ENCODE measurements at regions not wholly inside any gene's neighbourhood (a gene's known extent, or its start where the extent isn't known, plus 50 kb on each side); places are given as distances from the start of the nearest gene placed in this dataset.

DNA sequence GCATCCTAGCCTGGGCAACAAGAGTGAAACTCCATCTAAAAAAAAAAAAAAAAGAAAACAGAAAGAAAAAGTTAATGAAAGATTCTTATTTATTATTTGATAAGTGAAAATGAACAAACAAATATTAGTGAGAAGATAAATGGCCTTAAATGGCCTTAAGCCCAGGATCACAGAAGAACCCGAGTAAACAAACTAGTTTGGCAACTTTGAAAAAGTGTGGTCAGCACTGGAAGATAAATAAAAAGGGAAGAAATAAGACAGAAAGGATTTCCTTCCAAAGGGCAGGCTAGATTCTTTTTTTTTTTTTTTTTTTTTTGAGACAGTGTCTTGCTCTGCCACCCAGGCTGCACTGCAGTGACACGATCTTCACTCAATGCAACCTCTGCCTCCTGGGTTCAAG lies 692.4 kb downstream of the CPS1 start:
- no peak for DNase-seq

DNA sequence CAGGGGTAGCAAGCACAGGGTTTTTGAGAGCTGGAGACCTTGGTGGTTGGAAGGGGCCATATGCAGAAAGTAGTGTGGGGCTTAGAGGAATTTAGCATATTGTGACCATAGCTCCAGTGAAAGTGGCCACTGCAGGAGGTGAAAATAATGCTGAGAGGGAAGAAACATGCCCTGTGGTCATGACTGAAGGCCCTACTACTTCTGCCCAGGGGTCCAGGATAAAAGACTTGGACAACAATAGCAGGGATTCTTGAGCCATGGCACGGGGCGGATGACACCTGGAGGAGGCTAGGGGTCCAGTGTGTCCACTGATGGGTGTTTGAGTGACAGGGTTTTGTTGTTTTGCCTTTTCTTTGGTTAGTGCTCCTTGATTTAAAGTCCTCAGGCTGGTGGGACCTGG lies 694.6 kb downstream of the CPS1 start:
- no peak for DNase-seq

DNA sequence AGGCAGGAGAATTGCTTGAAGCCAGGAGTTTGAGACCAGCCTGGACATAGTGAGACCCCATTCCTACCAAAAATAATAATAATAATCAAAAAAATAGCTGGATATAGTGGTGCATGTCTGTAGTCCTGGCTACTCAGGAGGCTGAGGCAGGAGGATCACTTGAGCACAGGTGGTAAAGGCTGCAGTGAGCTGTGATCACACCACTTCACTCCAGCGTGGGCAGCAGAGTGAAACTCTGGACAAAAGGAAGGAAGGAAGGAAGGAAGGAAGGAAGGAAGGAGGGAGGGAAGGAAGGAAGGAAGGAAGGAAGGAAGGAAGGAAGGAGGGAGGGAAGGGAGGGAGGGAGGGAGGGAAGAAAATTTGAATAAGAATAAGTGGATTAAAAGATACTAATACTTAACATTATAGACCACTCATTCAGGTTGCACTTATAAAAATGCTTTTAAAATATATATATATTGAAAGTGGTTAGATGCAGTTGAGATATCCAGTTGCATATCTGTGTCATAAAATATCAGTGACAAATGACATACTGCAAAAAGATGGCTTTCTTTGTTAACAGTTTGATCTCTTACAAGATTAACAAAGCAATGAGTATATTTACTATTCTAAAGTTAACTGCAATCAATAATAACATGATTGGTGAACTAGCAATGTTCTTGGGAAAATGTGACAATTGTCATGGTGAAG lies 702.4 kb downstream of the CPS1 start:
- DNase-seq = no peak

DNA sequence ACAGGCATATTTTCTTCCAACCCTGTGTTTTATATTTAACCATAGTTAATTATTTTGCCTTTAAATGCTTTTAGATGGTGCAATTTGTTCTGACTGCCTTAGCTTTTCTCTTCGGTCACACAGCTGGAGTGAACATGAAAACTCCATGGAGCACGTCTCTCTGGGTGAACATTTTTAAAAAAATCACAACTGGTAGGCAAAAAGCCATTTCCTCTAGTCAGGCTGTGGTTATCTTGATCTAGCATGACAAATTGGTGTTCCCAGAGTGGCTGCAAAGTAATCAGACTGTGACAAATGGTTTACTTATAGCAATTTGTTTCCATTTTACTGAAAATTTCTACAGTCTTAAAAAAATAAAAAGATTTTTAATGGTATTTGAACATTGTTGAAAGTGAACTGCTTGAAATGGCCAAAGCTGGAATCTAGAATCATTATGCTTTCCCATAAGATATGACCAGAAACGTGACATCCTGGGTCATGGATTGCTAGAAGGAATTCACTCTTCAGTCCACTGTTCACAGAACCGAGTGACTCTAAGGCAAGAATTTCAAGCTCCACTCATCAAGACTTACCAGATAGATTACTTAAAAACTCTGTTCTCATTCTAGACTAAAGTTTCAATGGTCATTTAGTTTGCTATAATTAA lies 703.6 kb downstream of the CPS1 start:
- DNase-seq = no peak

DNA sequence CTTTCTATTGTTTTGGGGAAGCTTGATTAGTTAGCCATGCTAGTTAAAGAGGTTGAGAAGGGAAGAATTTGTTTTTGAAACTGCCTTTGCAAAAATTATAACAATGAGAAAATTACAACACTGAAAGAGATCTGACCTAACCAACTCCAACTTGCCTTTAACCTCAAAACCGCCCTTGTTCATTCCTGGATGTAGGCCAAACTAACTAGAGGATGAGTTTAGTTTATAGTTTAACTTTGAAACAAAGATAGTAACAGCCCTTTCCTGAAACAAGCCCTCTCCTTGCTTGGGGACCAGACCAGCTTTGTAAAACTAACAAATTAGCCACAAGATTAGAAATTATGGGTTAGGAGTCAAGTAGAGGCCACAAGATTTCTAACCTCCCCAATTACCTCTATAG lies 713.9 kb downstream of the CPS1 start:
- DNase-seq = no peak

DNA sequence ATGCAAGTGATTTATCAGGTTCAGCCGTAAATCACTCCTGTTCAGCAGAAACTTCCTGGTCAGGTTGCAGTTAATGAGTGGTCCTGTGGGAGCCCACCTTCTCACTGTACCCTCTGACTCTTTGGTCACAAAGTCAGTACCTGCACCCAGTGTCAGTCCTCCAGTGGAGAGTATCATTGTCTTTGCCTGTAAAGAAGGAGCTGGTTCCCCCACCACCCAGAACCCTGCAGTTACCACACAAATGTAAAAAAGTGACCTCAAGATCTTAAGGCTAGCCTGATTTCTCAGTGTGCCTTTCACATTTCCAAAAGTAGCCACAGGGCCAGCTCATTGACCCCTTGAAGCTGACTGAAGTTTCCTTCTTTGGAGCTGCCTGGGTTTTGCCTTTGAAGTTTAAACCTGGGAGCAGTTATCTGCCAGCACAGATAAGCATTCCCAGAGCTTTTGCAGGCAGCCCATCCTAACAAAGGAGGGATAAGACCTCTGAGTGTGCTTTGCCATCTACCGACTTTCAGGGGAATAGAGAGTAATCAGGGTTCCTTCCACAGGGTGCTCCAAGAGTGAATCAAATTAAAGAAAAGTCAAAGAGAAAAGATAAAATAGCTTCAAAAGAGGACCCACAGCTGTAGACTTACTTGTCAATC lies 725.2 kb downstream of the CPS1 start:
- no peak for DNase-seq

DNA sequence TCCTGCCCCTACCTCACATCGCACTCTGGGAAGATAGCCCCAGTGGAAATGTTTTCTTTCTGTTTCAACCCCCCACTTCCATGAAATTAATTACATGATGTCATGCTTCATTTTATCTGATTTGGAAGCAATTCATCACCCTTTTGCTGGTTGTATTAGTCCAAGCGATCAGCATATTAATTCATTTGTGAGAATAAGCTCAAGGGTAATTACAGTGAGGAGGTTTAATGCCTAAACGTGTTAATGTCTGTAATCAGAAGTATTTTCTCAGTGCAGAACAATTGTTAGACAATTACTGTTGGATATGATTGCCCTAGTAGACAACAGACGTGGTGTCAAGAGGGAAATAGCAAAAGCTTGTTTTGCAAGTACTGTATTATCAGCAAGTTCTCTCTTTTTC lies 746.3 kb downstream of the CPS1 start:
- no peak for DNase-seq

DNA sequence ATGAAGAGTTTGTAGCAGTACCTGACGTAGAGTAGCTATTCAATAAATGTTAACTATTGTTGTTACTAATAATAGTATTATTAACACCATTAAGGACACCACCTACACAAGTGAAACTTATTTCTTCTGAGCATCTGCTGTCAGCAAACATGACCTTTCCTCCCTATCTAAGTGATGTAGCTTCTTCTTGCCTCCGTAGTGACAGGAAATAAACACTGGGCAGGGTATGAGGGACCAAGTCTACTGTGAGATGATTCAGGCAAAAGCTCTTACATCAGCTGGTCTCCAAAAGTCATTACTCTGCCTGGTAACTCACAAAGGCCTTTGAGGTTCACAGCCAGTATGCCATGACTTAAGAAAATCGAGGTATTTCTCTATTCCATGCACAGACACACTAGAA lies 750.5 kb downstream of the CPS1 start:
- no peak for DNase-seq
